CD4-positive, alpha-beta T cell (primary cell): ENCODE measurements at regions not wholly inside any gene's neighbourhood (a gene's known extent, or its start where the extent isn't known, plus 50 kb on each side); places are given as distances from the start of the nearest gene placed in this dataset.

Experiments used
- ATAC-seq: fragments of 200-7000 bp; cut with Tn5 transposase; one replicate; pipeline ENCODE4 v1.10.0; 2022; ENCODE audit warnings: mild to moderate bottlenecking; ENCODE audit not compliant: poor library complexity
- CTCF ChIA-PET: fragments of 350-600 bp; sonication (Branson Sonifier 250); formaldehyde crosslinking; loops from one replicate; lab custom pipeline; 2021; ENCODE audit warnings: antibody characterized with exemption, inconsistent platforms; lab: Charles Lee
- POLR2A ChIA-PET: fragments of 350-600 bp; sonication (Branson Sonifier 250); formaldehyde crosslinking; loops from one replicate; lab custom pipeline; 2021; ENCODE audit warnings: antibody characterized with exemption, inconsistent platforms; lab: Charles Lee
- DNase-seq, 14 experiments: peaks; one replicate each; pipeline ENCODE4 v3.0.0-alpha.2; 2013 to 2020; ENCODE audit warnings: mixed read lengths in 2 of 14
- H3K27ac ChIP-seq, 2 donors: one replicate each; pipeline versions ENCODE4 v1.5.1 to v1.7.0; 2013; ENCODE audit warnings: low read length in 2 of 2, low read depth in 1 of 2, mild to moderate bottlenecking in 1 of 2
- H3K27me3 ChIP-seq, 2 experiments: 1 replicate in 1 of 2; 2 replicates in 1 of 2; pipeline versions ENCODE4 v1.6.1 to v1.7.0; 2013; ENCODE audit warnings: low read length in 2 of 2, control low read depth in 1 of 2, mild to moderate bottlenecking in 1 of 2, moderate library complexity in 1 of 2; ENCODE audit not compliant: insufficient read depth in 2 of 2, control insufficient read depth in 1 of 2
- H3K36me3 ChIP-seq: one replicate; pipeline ENCODE4 v1.6.1; 2013; ENCODE audit warnings: low read length, control low read depth; ENCODE audit not compliant: insufficient read depth
- H3K4me1 ChIP-seq: one replicate; pipeline ENCODE4 v1.6.1; 2013; ENCODE audit warnings: low read length, control low read depth; ENCODE audit not compliant: insufficient read depth
- H3K4me3 ChIP-seq: one replicate; pipeline ENCODE4 v1.5.1; 2013; ENCODE audit warnings: mild to moderate bottlenecking, low read length, moderate library complexity
- H3K9me3 ChIP-seq, 2 experiments: 1 replicate in 1 of 2; 2 replicates in 1 of 2; pipeline versions ENCODE4 v1.6.1 to v1.7.0; 2013; ENCODE audit warnings: low read length in 2 of 2, mild to moderate bottlenecking in 2 of 2, control low read depth in 1 of 2, moderate library complexity in 1 of 2; ENCODE audit not compliant: control insufficient read depth in 1 of 2, insufficient read depth in 1 of 2
- H3K27ac Mint-ChIP-seq: one replicate; pipeline ENCODE4 v1.8.0; 2020; ENCODE audit warnings: mixed read lengths
- H3K27me3 Mint-ChIP-seq: one replicate; pipeline ENCODE4 v1.8.0; 2021; ENCODE audit warnings: mixed read lengths
- H3K36me3 Mint-ChIP-seq: one replicate; pipeline ENCODE4 v1.8.0; 2021; ENCODE audit warnings: low read depth, mixed read lengths
- H3K4me1 Mint-ChIP-seq: one replicate; pipeline ENCODE4 v1.8.0; 2021; ENCODE audit warnings: low read depth, mixed read lengths
- H3K4me3 Mint-ChIP-seq: one replicate; pipeline ENCODE4 v1.8.0; 2020; ENCODE audit warnings: mild to moderate bottlenecking, mixed read lengths
- H3K9me3 Mint-ChIP-seq: one replicate; pipeline ENCODE4 v1.8.0; 2020; ENCODE audit warnings: mixed read lengths
- CTCF ChIP-seq: fragments of 200-600 bp; IDR thresholded peaks from one replicate; pipeline ENCODE4 v1.8.0; 2022; ENCODE audit warnings: antibody characterized with exemption, mild to moderate bottlenecking
- intact Hi-C, 2 experiments: fragments of 100-400 bp; cut with DNase I in 1 of 2; cut with micrococcal nuclease in 1 of 2; formaldehyde crosslinking; loops; one replicate each; pipeline versions ENCODE4 v1.15.1 to v1.9.0; 2023 to 2025; cut with DNase I, micrococcal nuclease

GRCh38 chr13:94778986-94779385 lies 66.6 kb upstream of the SOX21 start:
- H3K4me3 Mint-ChIP-seq: no peak overlapping the region
- Histone ChIP-seq H3K27me3 (no peaks in the 10 kb centered on the region), H3K36me3 (no peaks in the 10 kb centered on the region), H3K4me1 (no peaks in the 10 kb centered on the region), H3K4me3 (no peak overlapping the region), H3K9me3 (peaks cover 0 to 4% of the 10 kb centered on the region in 2 experiments), H3K27ac (no peak overlapping the region)
- DNase-seq (no peak), ATAC-seq (no peak)
- intact Hi-C loops: no loop called here
- CTCF ChIA-PET: no interaction called here
- no peak for TF ChIP-seq CTCF
- POLR2A ChIA-PET: no interaction called here
- H3K27me3 Mint-ChIP-seq: no peaks in the 10 kb centered on the region
- no peaks in the 10 kb centered on the region for H3K4me1 Mint-ChIP-seq
- no peak overlapping the region for H3K27ac Mint-ChIP-seq
- H3K36me3 Mint-ChIP-seq: no peaks in the 10 kb centered on the region
- H3K9me3 Mint-ChIP-seq: peaks cover 2% of the 10 kb centered on the region

DNA sequence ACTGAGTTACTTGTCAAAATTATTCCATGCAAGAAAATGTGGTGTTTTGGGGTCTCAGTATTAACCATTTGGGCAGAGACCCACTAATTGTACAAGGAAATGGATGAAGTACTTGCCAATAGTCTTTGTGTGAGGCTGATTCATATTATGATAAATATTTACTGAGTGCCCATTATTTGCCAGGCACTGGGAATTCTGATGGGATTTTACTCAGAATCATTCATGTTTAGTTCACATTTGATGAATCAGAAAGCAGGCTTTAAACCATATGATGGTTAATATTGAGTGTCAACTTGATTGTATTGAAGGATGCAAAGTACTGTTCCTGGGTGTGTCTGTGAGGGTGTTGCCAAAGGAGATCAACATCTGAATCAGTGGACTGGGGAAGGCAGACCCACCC lies 66.2 kb upstream of the SOX21 start:
- no peak overlapping the region for H3K27ac ChIP-seq
- H3K36me3 Mint-ChIP-seq: no peaks in the 10 kb centered on the region
- intact Hi-C loops: no loop called here

DNA sequence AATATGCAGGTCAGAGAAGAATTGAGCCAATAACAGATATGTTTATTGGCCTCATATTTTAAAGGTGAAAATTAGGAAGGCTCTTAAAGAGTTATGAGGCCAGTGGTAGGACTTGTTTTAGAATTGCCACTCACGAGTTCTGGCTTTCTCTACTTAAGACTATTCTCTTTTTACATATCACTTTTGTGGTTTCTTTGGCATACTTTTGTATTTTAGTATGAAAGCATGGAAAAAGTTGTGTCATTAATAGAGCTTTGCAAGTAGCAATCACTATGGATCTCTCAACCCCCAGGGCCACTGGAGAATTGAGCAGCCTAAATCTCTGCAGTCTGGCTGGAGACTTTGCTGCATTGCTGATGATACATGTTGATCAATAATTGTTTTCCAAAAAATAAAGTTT lies 64.6 kb upstream of the SOX21 start:
- ATAC-seq (no peak), DNase-seq (no peak)
- Histone ChIP-seq H3K27me3 (no peaks in the 10 kb centered on the region), H3K9me3 (peaks cover 0 to 4% of the 10 kb centered on the region in 2 experiments), H3K4me1 (no peaks in the 10 kb centered on the region), H3K27ac (no peak overlapping the region), H3K36me3 (no peaks in the 10 kb centered on the region), H3K4me3 (no peak overlapping the region)
- Mint-ChIP-seq H3K4me3 (no peak overlapping the region), H3K27ac (no peak overlapping the region), H3K36me3 (no peaks in the 10 kb centered on the region), H3K27me3 (no peaks in the 10 kb centered on the region), H3K4me1 (no peaks in the 10 kb centered on the region), H3K9me3 (no peaks in the 10 kb centered on the region)
- ChIA-PET POLR2A (no interaction called here), CTCF (no interaction called here)
- intact Hi-C loops: no loop called here
- TF ChIP-seq CTCF: no peak

More for the DNA sequence above, 66.2 kb upstream of the SOX21 start:
- Histone ChIP-seq H3K4me3 (no peak overlapping the region), H3K27me3 (no peaks in the 10 kb centered on the region), H3K36me3 (no peaks in the 10 kb centered on the region), H3K9me3 (peaks cover 0 to 4% of the 10 kb centered on the region in 2 experiments), H3K4me1 (no peaks in the 10 kb centered on the region)
- ATAC-seq (no peak), DNase-seq (no peak)
- TF ChIP-seq CTCF: no peak
- Mint-ChIP-seq H3K4me1 (no peaks in the 10 kb centered on the region), H3K27me3 (no peaks in the 10 kb centered on the region), H3K9me3 (peaks cover 2% of the 10 kb centered on the region), H3K27ac (no peak overlapping the region), H3K4me3 (no peak overlapping the region)
- ChIA-PET CTCF (no interaction called here), POLR2A (no interaction called here)
